HL-60/S4 (cell line): ENCODE measurements at regions not wholly inside any gene's neighbourhood (a gene's known extent, or its start where the extent isn't known, plus 50 kb on each side); places are given as distances from the start of the nearest gene placed in this dataset.

Experiments used
- in situ Hi-C: fragments of 300-500 bp; cut with MboI; formaldehyde crosslinking; loops from 2 replicates; pipeline ENCODE4 v1.14.3; 2022; ENCODE audit warnings: low sequenced_read_pairs

DNA sequence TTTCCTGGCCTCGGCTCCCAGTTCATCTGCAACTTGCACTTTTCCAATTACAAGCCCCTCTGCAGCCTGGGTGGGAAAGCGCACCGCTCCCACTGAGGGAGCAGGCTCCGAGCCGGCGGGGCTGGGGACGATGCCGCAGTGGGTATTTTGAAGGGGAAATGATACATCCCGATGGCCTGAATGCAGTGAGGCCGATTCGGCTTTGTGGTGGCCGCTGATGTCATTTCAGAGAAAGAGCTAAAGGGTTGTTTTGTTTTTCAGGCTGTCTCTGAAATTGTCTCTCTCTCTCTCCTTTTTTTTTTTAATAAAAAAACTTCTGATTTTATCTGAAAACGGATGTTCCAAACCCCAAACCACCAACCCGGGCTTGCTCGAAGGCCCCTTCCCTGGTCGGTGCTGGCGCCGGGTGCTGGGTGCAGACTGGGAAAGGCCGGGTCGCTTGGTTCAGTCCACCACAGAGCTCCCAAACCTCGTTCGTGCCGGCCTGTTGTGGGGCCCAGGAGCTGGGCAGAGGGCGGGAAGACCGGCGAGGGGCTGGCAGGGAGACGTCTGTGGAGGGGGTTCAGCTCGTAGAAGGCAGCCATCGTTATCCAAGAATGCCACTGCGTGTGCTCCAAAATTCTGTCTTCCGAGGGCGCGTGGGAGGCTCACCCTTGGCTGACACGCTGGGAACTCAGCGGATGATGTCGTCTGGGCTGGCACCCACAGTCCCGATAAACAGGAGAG is 102.8 kb downstream of the FOXL1 start:
- in situ Hi-C loops = no loop called here

DNA sequence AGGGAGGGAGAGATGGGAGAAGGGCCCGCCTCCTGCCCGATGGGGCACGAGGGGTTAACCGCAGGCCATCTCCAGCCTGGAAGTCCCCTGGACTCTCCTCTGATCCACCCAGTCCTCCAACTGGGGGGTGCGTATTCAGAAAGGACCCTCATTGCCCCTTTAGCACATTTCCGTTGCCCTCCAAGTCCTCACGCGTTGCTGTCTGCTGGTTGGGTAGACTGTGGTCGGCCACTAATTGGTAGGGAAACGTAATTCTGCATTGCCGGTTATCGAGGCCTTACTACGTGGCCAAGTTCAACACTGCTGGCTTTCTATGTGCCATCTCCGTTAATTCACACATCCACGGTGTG is 103.4 kb downstream of the FOXL1 start:
- in situ Hi-C loops = no loop called here

DNA sequence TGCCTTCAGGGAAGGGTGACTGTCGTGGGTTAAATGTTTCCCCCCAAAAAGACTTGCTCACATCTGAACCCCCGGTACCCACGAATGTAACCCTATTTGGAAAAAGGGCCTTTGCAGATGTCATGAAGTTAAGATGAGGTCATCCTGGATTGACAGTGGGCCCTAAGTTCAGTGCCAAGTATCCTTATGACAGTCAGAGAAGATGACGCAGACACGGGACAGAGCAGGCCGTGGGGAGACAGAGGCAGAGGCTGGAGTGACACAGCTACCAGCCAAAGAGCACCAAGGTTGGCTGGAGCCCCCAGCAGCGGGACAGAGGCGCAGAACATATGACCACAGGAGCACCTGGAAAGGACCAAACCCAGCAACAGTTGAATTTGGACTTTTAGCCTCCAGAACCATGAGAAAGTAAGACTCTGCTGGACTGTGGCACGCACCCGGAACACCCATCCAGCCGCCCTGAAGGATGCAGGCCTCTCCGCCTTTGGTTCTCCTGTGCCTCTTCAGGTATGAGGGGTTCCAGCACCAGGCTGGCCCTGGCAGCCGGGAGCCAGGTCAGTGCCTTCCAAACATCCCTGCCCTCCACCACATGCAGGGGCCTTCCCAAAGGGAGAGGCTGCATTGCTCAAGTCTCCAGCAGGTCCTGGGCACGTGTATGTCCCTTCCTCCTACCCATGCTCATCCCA is 104.0 kb downstream of the FOXL1 start:
- in situ Hi-C loops = no loop called here

DNA sequence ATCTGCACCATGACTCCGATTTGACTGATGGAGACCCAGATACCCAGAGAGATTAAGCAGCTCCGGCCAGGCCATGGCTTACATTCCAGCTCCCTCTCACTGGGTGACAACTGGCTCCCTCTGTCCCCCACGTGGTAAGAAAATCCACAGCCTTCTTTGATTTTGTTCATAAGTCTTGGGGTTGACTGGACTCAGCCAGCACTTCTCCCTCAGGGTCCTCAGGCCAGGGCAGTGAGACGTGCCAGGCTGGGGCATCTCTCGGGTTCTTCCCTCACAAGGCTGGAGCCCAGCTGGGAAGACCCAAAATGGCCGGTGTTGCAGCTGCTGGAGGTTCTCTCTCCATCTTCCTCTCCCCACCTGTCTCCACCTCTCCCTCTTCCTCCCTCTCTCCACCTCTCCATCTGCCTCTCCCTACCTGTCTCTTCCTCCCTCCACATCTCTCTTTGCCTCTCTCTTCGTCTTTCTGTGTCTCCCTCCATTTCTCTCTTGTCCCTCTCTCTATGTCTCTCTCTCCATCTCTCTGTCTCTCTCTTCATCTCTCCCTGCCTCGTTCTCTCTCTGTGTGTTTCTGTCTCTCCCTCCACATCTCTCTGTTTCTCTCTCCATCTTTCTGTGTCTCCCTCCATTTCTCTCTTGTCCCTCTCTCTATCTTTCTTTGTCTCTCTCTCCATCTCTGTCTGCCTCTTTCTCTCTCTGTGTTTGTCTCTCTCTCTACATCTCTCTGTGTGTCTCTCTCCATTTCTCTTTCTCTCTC is 105.3 kb downstream of the FOXL1 start:
- in situ Hi-C loops = no loop called here

DNA sequence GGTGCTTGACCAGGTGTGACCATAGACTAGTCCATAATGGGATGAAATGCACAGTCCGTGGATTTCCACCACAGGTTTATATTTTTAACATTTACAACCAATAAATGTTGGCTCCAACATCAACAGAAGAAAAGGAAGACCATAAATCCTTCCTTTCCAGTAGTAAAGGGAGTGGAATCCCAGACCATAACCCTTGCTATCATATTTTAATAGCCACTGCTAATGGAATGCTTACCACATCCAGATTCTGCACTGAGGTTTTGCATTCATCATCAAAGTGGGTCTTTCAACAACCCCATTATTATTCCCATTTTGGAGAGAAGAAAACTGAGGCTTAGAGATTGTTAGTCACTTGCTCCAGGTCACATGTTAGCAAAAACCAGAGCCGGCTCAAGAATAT is 106.7 kb downstream of the FOXL1 start:
- in situ Hi-C loops = no loop called here

DNA sequence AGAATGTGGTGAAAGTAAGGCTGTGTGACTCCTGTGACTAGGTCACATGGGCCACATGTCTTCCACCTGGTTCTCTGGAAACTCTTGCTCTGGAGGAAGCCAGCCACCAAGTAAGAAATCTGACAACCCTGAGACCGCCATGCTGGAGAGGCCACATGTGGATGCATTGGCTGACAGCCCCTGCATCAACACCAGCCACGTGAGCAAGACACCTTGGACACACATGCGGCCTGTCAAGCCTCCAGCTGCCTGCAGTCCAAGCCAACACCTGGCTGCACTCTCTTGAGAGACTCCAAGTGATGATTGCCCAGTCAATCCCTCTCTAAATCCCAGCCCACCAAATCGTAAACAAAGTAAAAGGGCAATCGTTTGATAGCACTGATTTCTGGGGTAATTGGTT is 112.6 kb downstream of the FOXL1 start:
- in situ Hi-C loops = no loop called here

DNA sequence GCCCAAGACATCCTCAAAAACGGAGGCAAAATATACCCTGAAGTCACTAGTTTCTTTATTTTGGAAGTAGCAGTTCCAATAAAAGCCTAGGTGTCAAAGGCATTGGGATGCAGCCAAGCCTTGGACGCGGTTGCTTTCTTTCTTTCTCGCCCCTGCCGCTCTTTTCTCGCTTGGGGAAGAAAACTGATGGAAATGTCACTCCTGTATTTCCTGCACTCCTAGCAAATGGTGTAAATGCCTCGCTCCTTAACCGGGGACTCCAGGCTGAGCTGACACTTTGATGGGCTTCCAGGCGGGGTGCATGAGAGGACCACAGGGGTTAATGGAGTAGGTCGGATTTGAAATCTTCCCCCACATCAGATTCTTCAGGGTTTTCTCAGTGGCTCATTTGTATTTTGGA is 114.1 kb downstream of the FOXL1 start:
- in situ Hi-C loops = no loop called here

DNA sequence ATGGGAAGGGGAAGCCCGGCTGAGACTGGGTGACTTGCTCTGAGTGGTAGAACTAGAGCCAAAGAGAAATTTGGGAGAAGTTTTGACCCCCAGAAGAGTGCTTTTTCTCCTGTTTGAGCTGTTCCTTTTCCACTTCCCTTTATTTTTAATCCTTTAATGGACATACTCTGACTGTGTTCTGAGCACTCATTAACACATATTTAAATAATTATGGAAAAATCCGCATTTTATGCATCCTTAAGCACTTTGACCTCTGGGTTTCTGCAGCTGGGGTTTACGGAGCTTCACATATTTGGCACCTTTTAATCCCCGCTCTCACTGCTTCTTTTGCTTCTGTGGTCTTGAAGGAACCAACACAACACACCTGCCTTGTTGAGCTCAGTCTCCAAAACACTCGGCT is 114.7 kb downstream of the FOXL1 start:
- in situ Hi-C loops = no loop called here

DNA sequence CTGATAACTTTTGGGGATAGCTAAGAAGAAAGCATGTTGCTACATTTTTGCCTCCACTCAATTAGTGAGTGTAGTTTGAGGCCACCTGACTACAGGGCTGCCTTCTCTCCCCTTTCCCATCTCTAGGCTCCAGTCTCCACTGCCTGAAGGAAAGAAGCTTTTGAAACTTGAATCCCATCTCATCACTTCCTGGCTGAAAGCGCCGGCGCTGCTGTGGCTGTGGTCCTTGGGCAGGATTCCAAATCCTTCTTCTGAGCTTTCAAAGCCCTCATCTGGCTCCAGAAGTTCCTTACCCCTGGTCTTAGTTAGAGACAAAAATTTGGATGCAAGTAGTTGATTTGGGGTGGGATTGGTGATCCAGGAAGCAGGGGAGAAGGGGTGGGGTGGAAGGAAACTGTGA is 119.4 kb downstream of the FOXL1 start:
- in situ Hi-C loops = no loop called here

DNA sequence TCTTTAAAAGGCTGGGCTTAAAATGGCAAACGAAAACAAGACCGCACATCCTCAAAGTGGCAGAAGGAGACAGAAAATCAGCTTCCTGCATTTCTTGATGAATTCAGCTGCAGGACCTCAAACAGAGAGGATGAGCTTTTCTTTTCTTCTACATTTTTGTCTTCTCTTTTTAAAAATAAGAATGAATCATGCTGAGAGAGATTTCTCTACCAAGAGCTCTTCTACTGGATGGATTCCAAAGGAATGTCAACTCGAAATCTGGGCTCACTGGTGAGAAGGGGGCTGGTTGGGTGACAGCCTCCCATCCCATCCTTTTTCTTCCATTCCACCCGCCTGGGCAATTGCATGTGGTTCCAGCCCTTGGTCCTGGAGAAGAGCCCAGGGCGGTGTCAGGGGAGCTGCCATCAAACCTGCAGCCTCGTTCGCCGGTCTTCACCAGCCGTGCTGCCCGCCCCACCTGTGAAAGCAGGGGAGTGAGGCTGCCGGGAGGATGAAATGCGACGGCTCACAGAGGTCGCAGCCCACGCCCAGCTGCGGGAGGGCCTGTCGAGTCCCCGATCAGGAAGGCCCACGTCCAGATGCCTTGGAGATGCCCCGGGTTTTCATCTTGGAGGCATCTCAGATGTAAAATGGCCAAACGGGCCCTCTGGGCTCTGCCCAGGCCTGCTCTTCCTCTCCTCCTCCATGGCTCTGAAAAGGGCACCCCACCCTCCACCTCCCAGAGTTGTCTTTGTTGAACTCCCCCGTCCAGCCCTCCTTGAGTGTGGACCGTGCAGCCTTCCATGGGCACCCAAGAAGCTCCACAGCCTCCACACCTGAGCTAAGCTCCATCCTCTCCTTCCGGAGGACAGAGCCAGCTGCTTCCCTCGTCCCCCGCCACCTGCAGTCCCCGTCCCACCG is 121.9 kb downstream of the FOXL1 start:
- in situ Hi-C loops = no loop called here

DNA sequence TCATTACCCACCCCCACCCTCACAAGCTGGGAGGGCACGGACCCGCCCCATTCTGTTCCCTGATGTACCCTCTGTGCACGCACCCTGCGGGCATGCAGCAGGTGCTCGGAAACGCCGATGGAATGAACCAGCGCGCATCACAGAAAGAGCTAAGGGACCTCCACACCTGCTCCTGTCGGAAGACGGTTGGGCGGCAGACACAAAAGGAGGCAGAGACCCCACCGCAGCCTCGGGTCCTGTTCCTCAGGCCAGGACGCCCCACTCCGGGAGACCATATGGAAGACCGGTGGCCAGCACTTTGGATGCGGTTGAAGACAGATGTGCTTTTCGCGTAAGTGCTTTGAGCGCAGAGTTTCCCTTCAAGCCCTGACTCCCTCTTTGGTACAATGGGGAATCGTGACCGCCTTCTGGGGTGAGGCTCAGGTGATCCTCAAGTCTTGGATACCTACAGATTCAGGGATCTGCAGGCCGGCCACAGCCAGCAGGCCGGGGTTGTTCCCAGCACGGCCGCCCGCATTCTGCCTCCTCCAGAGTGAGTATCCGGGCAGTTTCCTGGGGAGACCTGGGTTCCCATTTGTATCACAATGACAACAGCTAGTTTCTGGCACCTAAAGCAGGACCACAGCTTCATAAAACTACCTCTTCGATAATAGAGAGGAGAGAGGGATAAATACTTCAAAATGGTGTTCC is 123.1 kb downstream of the FOXL1 start:
- in situ Hi-C loops = no loop called here

DNA sequence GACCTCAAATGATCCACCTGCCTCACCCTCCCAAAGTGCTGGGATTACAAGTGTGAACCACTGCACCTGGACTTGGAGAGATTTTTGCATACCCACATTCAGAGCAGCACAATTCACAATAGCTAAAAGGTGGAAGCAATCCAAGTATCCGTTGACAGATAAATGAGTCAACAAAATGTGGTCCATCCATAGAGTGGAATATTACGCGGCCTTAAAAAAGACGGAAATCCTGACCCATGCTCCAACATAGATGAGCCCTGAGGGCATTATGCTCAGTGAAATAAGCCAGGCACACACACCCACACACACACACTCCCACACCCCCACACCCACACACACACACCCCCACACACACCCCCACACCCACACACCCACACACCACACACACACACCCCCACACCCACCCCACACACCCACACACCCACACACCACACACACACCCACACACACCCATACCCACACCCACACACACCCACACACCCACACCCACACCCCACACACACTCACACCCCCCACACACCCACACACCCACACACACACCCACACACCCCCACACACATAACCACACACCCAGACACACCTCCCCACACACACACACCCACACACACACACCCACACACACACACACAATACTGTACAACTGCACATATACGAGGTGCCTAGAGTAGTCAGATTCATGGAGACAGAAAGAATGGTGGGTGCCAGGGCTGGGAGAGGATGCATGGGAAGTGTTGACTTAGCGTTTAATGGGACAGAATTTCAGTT is 124.7 kb downstream of the FOXL1 start:
- in situ Hi-C loops = no loop called here

DNA sequence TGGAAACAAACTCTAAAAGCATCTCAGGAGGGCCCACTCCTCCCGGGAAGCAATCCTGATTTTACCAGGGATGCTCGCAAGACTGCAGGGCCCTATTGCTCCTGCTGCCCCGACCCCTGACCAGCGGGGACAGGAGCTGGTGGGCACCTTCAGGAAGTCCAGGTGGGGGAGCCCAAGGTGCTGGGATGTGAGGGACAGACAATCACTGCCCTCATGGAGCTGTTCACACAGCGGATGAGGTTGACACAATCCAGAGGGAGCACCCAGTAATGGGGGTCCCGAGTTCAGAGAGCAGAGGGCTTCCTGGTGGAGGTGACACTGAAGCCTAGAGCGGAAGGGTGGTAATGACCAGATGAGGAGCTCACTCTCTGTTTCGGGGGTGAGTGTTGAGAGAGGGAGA is 126.2 kb downstream of the FOXL1 start:
- in situ Hi-C loops = no loop called here

DNA sequence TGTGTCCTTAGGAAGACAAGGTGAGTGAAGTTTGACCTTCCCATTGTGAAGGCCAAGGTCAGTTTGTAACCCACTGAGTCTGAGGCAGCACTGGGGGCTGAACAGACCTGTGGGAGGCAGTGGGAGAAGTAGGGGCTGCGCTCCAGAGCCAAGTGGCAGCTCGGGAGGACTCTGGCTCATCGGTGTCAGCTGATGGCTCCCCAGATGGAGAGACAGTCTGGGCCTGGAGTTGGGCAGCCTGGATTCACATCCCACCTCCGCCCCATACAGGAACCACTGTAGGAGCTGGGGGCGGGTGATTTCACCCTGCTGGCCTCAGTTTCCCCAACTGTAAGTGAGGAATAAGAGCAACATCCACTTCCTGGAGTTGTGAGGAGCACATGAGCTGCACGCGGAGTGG is 128.4 kb downstream of the FOXL1 start:
- in situ Hi-C loops = no loop called here

DNA sequence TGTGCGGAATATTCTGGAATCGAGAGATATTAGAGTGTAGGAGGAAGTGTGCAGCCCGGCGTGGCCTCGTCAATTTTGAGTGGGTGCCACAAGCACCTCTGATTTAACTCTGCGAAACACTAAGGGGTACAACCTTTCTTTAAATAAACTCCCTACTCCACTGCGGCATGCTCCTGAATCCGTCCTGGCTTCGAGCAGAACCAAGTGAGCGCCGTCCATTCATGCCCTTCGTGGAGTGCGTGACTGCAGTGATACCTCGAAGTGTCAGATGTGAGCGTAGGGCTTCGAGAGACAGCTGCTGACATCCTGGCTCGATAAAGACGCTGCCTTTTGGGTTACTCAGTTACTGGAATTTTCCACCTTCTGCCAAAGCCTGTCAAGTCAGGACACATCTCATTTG is 128.8 kb downstream of the FOXL1 start:
- in situ Hi-C loops = no loop called here

DNA sequence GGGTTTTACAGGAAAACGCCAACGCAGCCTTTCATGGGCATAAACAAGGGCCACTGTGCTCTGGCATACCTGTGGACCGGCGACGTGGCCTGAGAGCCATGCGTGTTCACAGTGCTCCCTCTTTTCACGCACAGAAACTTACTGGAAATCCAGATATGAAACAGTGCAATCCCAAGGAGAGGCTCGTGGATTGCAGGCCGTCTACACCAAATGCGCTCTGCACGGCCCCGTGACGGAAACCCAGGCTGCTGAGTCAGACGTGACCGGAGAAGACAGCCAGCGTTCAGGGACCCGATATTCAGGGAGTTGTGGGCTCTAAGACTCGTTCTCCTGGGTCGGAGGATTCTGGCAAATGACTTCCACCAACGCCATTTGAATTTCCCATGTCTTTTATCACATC is 129.2 kb downstream of the FOXL1 start:
- in situ Hi-C loops = no loop called here

DNA sequence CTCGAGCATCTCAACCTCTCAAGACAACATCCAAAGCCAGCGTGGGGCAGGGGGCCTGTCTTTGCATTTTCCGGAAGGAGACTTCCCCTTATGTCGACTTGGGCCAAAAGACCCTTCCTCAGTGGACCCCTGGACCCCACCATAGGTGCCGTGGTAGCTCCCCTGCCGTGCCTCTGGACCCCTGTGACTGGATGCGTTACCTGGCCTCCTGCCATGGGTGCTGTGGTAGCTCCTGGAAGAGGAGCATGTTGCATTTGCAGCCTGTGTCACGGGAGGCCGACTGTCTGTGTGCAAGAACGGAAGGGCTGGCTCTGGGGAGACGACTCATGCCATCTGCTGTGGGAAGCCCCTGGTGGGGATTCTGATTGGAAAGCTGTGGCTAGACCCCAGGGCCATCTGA is 130.1 kb downstream of the FOXL1 start:
- in situ Hi-C loops = no loop called here

DNA sequence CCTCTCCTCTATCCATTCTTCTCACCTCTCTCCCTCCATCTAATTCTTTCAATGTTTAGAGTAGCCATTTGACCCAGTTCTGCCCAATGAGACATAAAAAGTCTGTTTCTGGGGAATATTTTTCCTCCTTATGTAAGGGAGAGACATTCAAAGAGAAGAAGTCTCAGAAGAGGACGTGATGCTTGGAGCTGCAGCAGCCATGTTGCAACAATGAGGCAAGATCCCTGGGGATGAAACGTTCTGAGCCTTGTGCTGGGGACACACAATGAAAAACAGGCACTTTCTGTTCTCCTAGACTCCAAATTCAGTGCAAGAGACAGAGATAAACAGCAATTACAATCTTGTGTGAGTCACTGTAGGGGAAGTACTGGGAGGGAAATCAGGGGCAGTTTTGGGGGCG is 130.8 kb downstream of the FOXL1 start:
- in situ Hi-C loops = no loop called here

DNA sequence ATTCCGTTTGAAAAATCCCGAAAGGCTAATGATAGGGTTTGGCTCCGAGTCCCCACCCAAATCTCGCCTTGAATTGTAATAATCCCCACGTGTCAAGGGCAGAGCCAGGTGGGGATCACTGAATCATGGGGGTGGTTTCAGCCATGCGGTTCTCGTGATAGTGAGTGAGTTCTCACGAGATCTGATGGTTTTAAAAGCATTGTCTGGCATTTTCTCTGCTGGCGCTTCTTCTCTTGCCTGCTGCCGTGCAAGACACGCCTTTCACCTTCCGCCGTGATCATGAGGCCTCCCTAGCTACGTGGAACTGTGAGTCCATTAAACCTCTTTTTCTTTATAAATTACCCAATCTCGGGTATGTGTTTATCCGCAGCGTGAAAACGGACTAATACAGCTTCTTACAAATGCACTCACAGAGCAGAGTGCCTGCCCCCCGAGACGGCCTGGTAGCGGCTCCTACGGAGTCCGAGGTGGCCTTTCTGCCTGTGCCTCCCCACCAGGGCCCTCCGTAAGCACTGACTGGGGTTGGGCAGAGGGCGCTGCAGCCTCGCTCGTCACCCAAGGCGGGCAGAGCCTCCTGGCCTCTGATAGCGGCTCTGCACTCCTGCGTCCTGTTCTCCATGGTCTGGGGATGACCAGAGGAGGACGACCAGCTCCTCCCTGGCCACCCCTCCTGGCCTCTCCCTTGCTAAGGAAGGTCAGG is 131.7 kb downstream of the FOXL1 start:
- in situ Hi-C loops = no loop called here
